A549 (cell line): ENCODE measurements at regions not wholly inside any gene's neighbourhood (a gene's known extent, or its start where the extent isn't known, plus 50 kb on each side); places are given as distances from the start of the nearest gene placed in this dataset.

ENCODE experiments used
- ATAC-seq, 2 experiments: fragments of 200-7000 bp in 1 of 2; fragments of >200 bp in 1 of 2; cut with Nextera tagmentation in 1 of 2; cut with Tn5 transposase in 1 of 2; 3 replicates each; pipeline versions ENCODE4 v1.8.0 to v1.9.1; 2018 to 2020; ENCODE audit warnings: mild to moderate bottlenecking in 1 of 2, moderate library complexity in 1 of 2
- CTCF ChIA-PET: fragments of 300-600 bp; sonication (Branson Sonifier 250); formaldehyde crosslinking; extraction: SDS; loops from one replicate; lab custom pipeline; 2021; ENCODE audit warnings: antibody characterized with exemption, inconsistent platforms; lab: Yijun Ruan, JAX
- POLR2A ChIA-PET: fragments of 350-600 bp; formaldehyde crosslinking; extraction: SDS; loops from one replicate; lab custom pipeline; 2021; ENCODE audit warnings: antibody characterized with exemption, inconsistent platforms; lab: Yijun Ruan, JAX
- DNase-seq, 2 experiments: peaks; one replicate each; pipeline versions ENCODE4 v3.0.0 to v3.0.0-alpha.2; 2011 to 2016; ENCODE audit warnings: low read depth in 1 of 2, low spot score in 1 of 2
- FAIRE-seq: peaks from 2 replicates; lab custom pipeline; 2011; peaks lifted over from hg19 to GRCh38; lab: Jason Lieb, UNC
- H3K27ac ChIP-seq, 2 experiments: fragments of >200 bp; sonication (Bioruptor Twin); formaldehyde crosslinking; 3 replicates each; pipeline ENCODE4 v1.5.1; 2016 to 2017
- H3K4me1 ChIP-seq: fragments of >200 bp; sonication (Bioruptor Twin); formaldehyde crosslinking; 3 replicates; pipeline ENCODE4 v1.6.1; 2016
- H3K4me2 ChIP-seq: fragments of >200 bp; sonication (Bioruptor Twin); formaldehyde crosslinking; 3 replicates; pipeline ENCODE4 v1.6.1; 2016
- H3K4me3 ChIP-seq: fragments of >200 bp; sonication (Bioruptor Twin); formaldehyde crosslinking; 3 replicates; pipeline ENCODE4 v1.5.1; 2016
- H3K9me3 ChIP-seq: fragments of >200 bp; sonication (Bioruptor Twin); formaldehyde crosslinking; 3 replicates; pipeline ENCODE4 v1.6.1; 2016
- BCL3 ChIP-seq: fragments of >200 bp; sonication (Bioruptor Twin); formaldehyde crosslinking; IDR thresholded peaks from 3 replicates; pipeline ENCODE4 v1.6.1; 2016
- CBX8 ChIP-seq: fragments of 200-600 bp; sonication (generic); IDR thresholded peaks from 2 replicates; pipeline ENCODE4 v1.6.1; 2016
- CHD2 ChIP-seq: fragments of 150-350 bp; IDR thresholded peaks from 2 replicates; pipeline ENCODE4 v1.6.1; 2014; ENCODE audit warnings: low read length; ENCODE audit not compliant: partially characterized antibody
- CTCF ChIP-seq: fragments of >200 bp; sonication (Bioruptor Twin); formaldehyde crosslinking; IDR thresholded peaks from 3 replicates; pipeline ENCODE4 v1.5.1; 2016
- E2F6 ChIP-seq: IDR thresholded peaks from 2 replicates; pipeline ENCODE4 v1.6.1; 2012; ENCODE audit warnings: low read depth, borderline replicate concordance
- EHF ChIP-seq: fragments of 250-450 bp; sonication (Bioruptor Pico); IDR thresholded peaks from 2 replicates; pipeline ENCODE4 v1.5.0; 2020; ENCODE audit warnings: mild to moderate bottlenecking
- EHMT2 ChIP-seq: fragments of 200-600 bp; sonication (generic); IDR thresholded peaks from 2 replicates; pipeline ENCODE4 v1.6.1; 2016; ENCODE audit warnings: antibody characterized with exemption, low read depth, mild to moderate bottlenecking, moderate library complexity
- EP300 ChIP-seq, 2 experiments: fragments of >200 bp; sonication (Bioruptor Twin); formaldehyde crosslinking; IDR thresholded peaks; 2 replicates in 1 of 2; 3 replicates in 1 of 2; pipeline ENCODE4 v1.6.1; 2016 to 2017
- FOSL2 ChIP-seq, 2 experiments: fragments of 450-650 bp in 1 of 2; fragments of >200 bp in 1 of 2; sonication (Bioruptor Twin) in 1 of 2; formaldehyde crosslinking; IDR thresholded peaks; 2 replicates each; pipeline versions ENCODE4 v1.5.0 to v1.6.1; 2016 to 2020; ENCODE audit warnings: mild to moderate bottlenecking in 1 of 2, moderate library complexity in 1 of 2
- FOXS1 ChIP-seq: fragments of 250-450 bp; sonication (Bioruptor Pico); IDR thresholded peaks from 2 replicates; pipeline ENCODE4 v1.5.0; 2020; ENCODE audit warnings: mild to moderate bottlenecking, moderate library complexity
- GATA3 ChIP-seq: IDR thresholded peaks from 2 replicates; pipeline ENCODE4 v1.6.1; 2012; ENCODE audit warnings: borderline replicate concordance
- HES2 ChIP-seq: fragments of >200 bp; sonication (Bioruptor Twin); formaldehyde crosslinking; IDR thresholded peaks from 2 replicates; pipeline ENCODE4 v1.6.1; 2016
- HEYL ChIP-seq: fragments of 250-450 bp; sonication (Bioruptor Pico); IDR thresholded peaks from 2 replicates; pipeline ENCODE4 v1.8.0; 2021; ENCODE audit warnings: mild to moderate bottlenecking, moderate library complexity
- HOXA7 ChIP-seq: fragments of 250-450 bp; sonication (Bioruptor Pico); IDR thresholded peaks from 2 replicates; pipeline ENCODE4 v1.5.0; 2020; ENCODE audit warnings: mild to moderate bottlenecking, moderate library complexity
- JUN ChIP-seq, 2 experiments: fragments of >200 bp; sonication (Bioruptor Twin); formaldehyde crosslinking; IDR thresholded peaks; 2 replicates in 1 of 2; 3 replicates in 1 of 2; pipeline ENCODE4 v1.6.1; 2016 to 2017
- KDM1A ChIP-seq: fragments of 200-600 bp; sonication (generic); IDR thresholded peaks from 2 replicates; pipeline ENCODE4 v1.6.1; 2016; ENCODE audit warnings: low read depth, mild to moderate bottlenecking
- KDM5A ChIP-seq: fragments of 200-600 bp; sonication (generic); IDR thresholded peaks from 2 replicates; pipeline ENCODE4 v1.6.1; 2016; ENCODE audit warnings: antibody characterized with exemption, mild to moderate bottlenecking
- MAX ChIP-seq: IDR thresholded peaks from 2 replicates; pipeline ENCODE4 v1.6.1; 2012
- MYC ChIP-seq: IDR thresholded peaks from 2 replicates; pipeline ENCODE4 v1.6.1; 2012; ENCODE audit warnings: mild to moderate bottlenecking, inconsistent platforms, low read length, improper control_type of control experiment, borderline replicate concordance
- NFE2L2 ChIP-seq: fragments of 150-350 bp; conservative IDR thresholded peaks from 2 replicates; pipeline ENCODE4 v1.6.1; 2014; ENCODE audit warnings: low read length
- PBX3 ChIP-seq: IDR thresholded peaks from 2 replicates; pipeline ENCODE4 v1.6.1; 2012
- PHF8 ChIP-seq: fragments of 200-600 bp; sonication (generic); IDR thresholded peaks from 2 replicates; pipeline ENCODE4 v1.6.1; 2016; ENCODE audit warnings: low read depth, mild to moderate bottlenecking, antibody characterized with exemption, moderate library complexity, borderline replicate concordance
- RAD21 ChIP-seq, 2 experiments: fragments of >200 bp in 1 of 2; sonication (Bioruptor Twin) in 1 of 2; formaldehyde crosslinking in 1 of 2; IDR thresholded peaks in 1 of 2; conservative IDR thresholded peaks in 1 of 2; 2 replicates in 1 of 2; 3 replicates in 1 of 2; pipeline ENCODE4 v1.6.1; 2012 to 2018; ENCODE audit warnings: inconsistent platforms in 1 of 2
- TP53 ChIP-seq: fragments of 250-450 bp; sonication (Bioruptor Pico); IDR thresholded peaks from 2 replicates; pipeline ENCODE4 v1.5.0; 2021; ENCODE audit warnings: mild to moderate bottlenecking, moderate library complexity
- USF2 ChIP-seq: fragments of 450-650 bp; IDR thresholded peaks from 2 replicates; pipeline ENCODE4 v1.6.1; 2014; ENCODE audit warnings: antibody characterized with exemption
- ZC3H11A ChIP-seq: fragments of 450-650 bp; IDR thresholded peaks from 2 replicates; pipeline ENCODE4 v1.6.1; 2014; ENCODE audit warnings: antibody characterized with exemption, mild to moderate bottlenecking
- ZNF302 ChIP-seq: fragments of 250-450 bp; sonication (Bioruptor Pico); IDR thresholded peaks from 2 replicates; pipeline ENCODE4 v1.9.0; 2021; ENCODE audit warnings: inconsistent platforms, mild to moderate bottlenecking, moderate library complexity
- WGBS: methylation state at CpG from one replicate; pipeline ENCODE4 v1.1.6; 2017; ENCODE audit errors: missing lambda C conversion rate; 5-methylcytosine and 5-hydroxymethylcytosine counted together

- no peak for ATAC-seq
- Histone ChIP-seq H3K4me3 (no peak overlapping the region), H3K4me1 (no peaks in the 10 kb centered on the region), H3K4me2 (no peak overlapping the region), H3K27ac (no peak overlapping the region), H3K9me3 (no peaks in the 10 kb centered on the region)
- WGBS = 3% methylated on average over 3 of the region's 3 CpGs
- ChIA-PET POLR2A (no interaction called here), CTCF (no interaction called here)
- TF ChIP-seq JUN (IDR thresholded peaks at IDR 0.05) = no peak
- no peak for TF ChIP-seq FOXS1 (CRISPR knock-in tag)
- FAIRE-seq = no peak
- DNase-seq = no peak
These were observed 225.5 kb upstream of the ADAMTS5 start for GRCh38 chr21:27192281-27192949.

- Histone ChIP-seq H3K27ac (no peak overlapping the region), H3K9me3 (no peaks in the 10 kb centered on the region), H3K4me2 (no peak overlapping the region), H3K4me1 (no peaks in the 10 kb centered on the region)
- no peak for FAIRE-seq
- CTCF ChIA-PET = no interaction called here
- WGBS = 6% methylated on average over 1 of the region's 1 CpG
- TF ChIP-seq RAD21 (conservative IDR thresholded peaks at IDR 0.05 in 1 of 2, IDR thresholded peaks at IDR 0.05 in 1 of 2) (no peak), ZC3H11A (no peak), PHF8 (no peak), CBX8 (no peak), USF2 (no peak), E2F6 (no peak), EHF (no peak), KDM1A (no peak), PBX3 (no peak)
- TF ChIP-seq, all 56 proteins: peak for 0
- POLR2A ChIA-PET = no interaction called here
- DNase-seq (no peak), ATAC-seq (no peak)
- H3K4me3 ChIP-seq = no peak overlapping the region
These were observed 223.7 kb upstream of the ADAMTS5 start for GRCh38 chr21:27190601-27191000.

GRCh38 chr21:27189870-27190269 lies 223.0 kb upstream of the ADAMTS5 start:
- no peak overlapping the region for H3K27ac ChIP-seq
- ChIA-PET CTCF (no interaction called here), POLR2A (no interaction called here)
- no peak overlapping the region for H3K4me3 ChIP-seq
- DNase-seq (no peak), FAIRE-seq (no peak), ATAC-seq (no peak)
- H3K4me2 ChIP-seq = no peak overlapping the region
- H3K4me1 ChIP-seq = no peaks in the 10 kb centered on the region
- 1% methylated on average over 5 of the region's 5 CpGs for WGBS
- no peaks in the 10 kb centered on the region for H3K9me3 ChIP-seq
- TF ChIP-seq NFE2L2 = no peak
- no peak for TF ChIP-seq TP53
- TF ChIP-seq EHMT2 = no peak
- TF ChIP-seq CHD2 = no peak
- TF ChIP-seq ZNF302 (CRISPR knock-in tag) = no peak
- TF ChIP-seq MAX = no peak
- TF ChIP-seq CBX8 = no peak
- no peak for TF ChIP-seq HOXA7
- TF ChIP-seq BCL3 = no peak
- no peak for TF ChIP-seq HEYL (CRISPR knock-in tag)
- TF ChIP-seq ZC3H11A = no peak
- no peak for TF ChIP-seq HES2
- TF ChIP-seq KDM5A = no peak
- TF ChIP-seq FOSL2 (IDR thresholded peaks at IDR 0.05) = no peak
- no peak for TF ChIP-seq FOSL2 (CRISPR knock-in tag; IDR thresholded peaks at IDR 0.05)
- no peak for TF ChIP-seq CTCF
- no peak for TF ChIP-seq MYC
- TF ChIP-seq EP300 (IDR thresholded peaks at IDR 0.05) = no peak
- no peak for TF ChIP-seq GATA3
